ENCODE measurements at regions not wholly inside any gene's neighbourhood (a gene's known extent, or its start where the extent isn't known, plus 50 kb on each side); places are given as distances from the start of the nearest gene placed in this dataset.

DNA sequence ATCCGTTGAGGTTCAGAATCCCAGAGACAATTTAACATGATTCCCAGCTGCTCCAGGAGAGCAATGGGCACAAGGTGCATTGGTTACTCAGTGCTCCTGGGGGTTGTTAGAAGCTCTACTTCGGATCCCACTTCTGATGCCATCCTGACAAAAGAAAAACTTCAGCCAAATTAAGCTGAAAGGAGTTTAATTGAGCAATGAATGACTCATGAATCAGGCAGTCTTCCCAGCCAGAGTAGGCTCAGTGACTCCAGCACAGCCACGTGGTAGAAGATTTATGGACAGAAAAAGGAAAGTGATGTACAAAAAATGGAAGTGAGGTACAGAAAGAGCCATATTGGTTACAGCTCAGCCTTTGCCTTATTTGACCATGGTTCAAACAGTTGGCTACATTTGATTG is 95.7 kb downstream of the PWWP3B start:
- H3K27me3 ChIP-seq (ENCODE audit: control insufficient read depth, insufficient read depth, low read length): no peaks in the 10 kb centered on the region; the same call in 1 of the 2 replicates
- H3K18ac ChIP-seq (ENCODE audit: low read depth, low read length): no peak overlapping the region
- in situ Hi-C loops (cut with MboI; ENCODE audit: low sequenced_read_pairs): no loop called here
- no peaks in the 10 kb centered on the region for H3K9me1 ChIP-seq (ENCODE audit: insufficient read depth, low read length)
- no peak overlapping the region for H4K8ac ChIP-seq (ENCODE audit: low read depth in 2 of 2, low read length in 2 of 2)
- H3K4me1 ChIP-seq (ENCODE audit: control insufficient read depth, insufficient read depth, low read length): no peaks in the 10 kb centered on the region
- ChIA-PET CTCF (interaction anchor here (1.3 kb wide), 1 partner anchor 11 kb away, joined by 3 read pairs; no protein-coding TSS in a partner anchor), POLR2A (ENCODE audit: unreplicated experiment) (no interaction called here)
- H2AK9ac ChIP-seq (replicated peaks; ENCODE audit: low read depth, low read length, poor library complexity): no peak overlapping the region
- H2BK15ac ChIP-seq (ENCODE audit: low read depth, low read length): no peak overlapping the region
- H3K23ac ChIP-seq (ENCODE audit: low read depth, low read length): no peak overlapping the region
- H3K9ac ChIP-seq (ENCODE audit: low read depth, low read length): no peak overlapping the region
- dilution Hi-C loops (cut with HindIII; ENCODE audit: low sequenced_read_pairs, unreplicated experiment): no loop called here
- no peak overlapping the region for H3K4me3 ChIP-seq (ENCODE audit: insufficient read depth, low read depth, low read length)
- no peaks in the 10 kb centered on the region for H3K36me3 ChIP-seq (ENCODE audit: control insufficient read depth, insufficient read depth, low read length)
- H3K27ac ChIP-seq (ENCODE audit: insufficient read depth, low read length): no peak overlapping the region
- no peak overlapping the region for H2AFZ ChIP-seq (replicated peaks; ENCODE audit: low read length, poor library complexity)
- TF ChIP-seq, protein P1, sequence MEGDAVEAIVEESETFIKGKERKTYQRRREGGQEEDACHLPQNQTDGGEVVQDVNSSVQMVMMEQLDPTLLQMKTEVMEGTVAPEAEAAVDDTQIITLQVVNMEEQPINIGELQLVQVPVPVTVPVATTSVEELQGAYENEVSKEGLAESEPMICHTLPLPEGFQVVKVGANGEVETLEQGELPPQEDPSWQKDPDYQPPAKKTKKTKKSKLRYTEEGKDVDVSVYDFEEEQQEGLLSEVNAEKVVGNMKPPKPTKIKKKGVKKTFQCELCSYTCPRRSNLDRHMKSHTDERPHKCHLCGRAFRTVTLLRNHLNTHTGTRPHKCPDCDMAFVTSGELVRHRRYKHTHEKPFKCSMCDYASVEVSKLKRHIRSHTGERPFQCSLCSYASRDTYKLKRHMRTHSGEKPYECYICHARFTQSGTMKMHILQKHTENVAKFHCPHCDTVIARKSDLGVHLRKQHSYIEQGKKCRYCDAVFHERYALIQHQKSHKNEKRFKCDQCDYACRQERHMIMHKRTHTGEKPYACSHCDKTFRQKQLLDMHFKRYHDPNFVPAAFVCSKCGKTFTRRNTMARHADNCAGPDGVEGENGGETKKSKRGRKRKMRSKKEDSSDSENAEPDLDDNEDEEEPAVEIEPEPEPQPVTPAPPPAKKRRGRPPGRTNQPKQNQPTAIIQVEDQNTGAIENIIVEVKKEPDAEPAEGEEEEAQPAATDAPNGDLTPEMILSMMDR (conservative IDR thresholded peaks at IDR 0.05; ENCODE audit: low read depth, low read length): no peak
- TF ChIP-seq MXI1 (IDR thresholded peaks at IDR 0.05; ENCODE audit: borderline replicate concordance, low read depth, low read length) (no peak), MAZ (IDR thresholded peaks at IDR 0.05; ENCODE audit: borderline replicate concordance, low read depth, low read length) (no peak), SMC3 (IDR thresholded peaks at IDR 0.05; ENCODE audit: low read depth, low read length) (no peak), POLR2A (IDR thresholded peaks at IDR 0.05; ENCODE audit: low read depth, low read length) (no peak), RCOR1 (IDR thresholded peaks at IDR 0.05; ENCODE audit: insufficient replicate concordance, low read length) (no peak), RFX5 (IDR thresholded peaks at IDR 0.05; ENCODE audit: low read depth, low read length) (no peak), MAFK (IDR thresholded peaks at IDR 0.05; ENCODE audit: low read depth, low read length) (no peak), CEBPB (IDR thresholded peaks at IDR 0.05; ENCODE audit: low read depth, low read length) (no peak), BHLHE40 (IDR thresholded peaks at IDR 0.05; ENCODE audit: low read depth, low read length) (no peak), CHD1 (IDR thresholded peaks at IDR 0.05; ENCODE audit: low read depth, low read length) (no peak), FOS (IDR thresholded peaks at IDR 0.05; ENCODE audit: low read depth, low read length) (no peak), NFE2L2 (IDR thresholded peaks at IDR 0.05; ENCODE audit: low read depth, low read length) (no peak), RAD21 (IDR thresholded peaks at IDR 0.05; ENCODE audit: low read length) (no peak)
- TF ChIP-seq, protein P2, sequence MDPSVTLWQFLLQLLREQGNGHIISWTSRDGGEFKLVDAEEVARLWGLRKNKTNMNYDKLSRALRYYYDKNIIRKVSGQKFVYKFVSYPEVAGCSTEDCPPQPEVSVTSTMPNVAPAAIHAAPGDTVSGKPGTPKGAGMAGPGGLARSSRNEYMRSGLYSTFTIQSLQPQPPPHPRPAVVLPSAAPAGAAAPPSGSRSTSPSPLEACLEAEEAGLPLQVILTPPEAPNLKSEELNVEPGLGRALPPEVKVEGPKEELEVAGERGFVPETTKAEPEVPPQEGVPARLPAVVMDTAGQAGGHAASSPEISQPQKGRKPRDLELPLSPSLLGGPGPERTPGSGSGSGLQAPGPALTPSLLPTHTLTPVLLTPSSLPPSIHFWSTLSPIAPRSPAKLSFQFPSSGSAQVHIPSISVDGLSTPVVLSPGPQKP (IDR thresholded peaks at IDR 0.05; ENCODE audit: borderline replicate concordance, low read depth, low read length): no peak
- TF ChIP-seq, protein P3, sequence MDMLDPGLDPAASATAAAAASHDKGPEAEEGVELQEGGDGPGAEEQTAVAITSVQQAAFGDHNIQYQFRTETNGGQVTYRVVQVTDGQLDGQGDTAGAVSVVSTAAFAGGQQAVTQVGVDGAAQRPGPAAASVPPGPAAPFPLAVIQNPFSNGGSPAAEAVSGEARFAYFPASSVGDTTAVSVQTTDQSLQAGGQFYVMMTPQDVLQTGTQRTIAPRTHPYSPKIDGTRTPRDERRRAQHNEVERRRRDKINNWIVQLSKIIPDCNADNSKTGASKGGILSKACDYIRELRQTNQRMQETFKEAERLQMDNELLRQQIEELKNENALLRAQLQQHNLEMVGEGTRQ (IDR thresholded peaks at IDR 0.05; ENCODE audit: low read depth, low read length): no peak
- intact Hi-C loops (cut with micrococcal nuclease): no loop called here
- no peak overlapping the region for H4K5ac ChIP-seq (ENCODE audit: low read depth, low read length)
- ATAC-seq (ENCODE audit: low read depth): no peak
- H2BK20ac ChIP-seq (ENCODE audit: low read depth, low read length): no peak overlapping the region
- H3K56ac ChIP-seq (ENCODE audit: extremely low read depth, insufficient read depth, low read length): no peak overlapping the region
- no TSS peak for BruUV-seq (replicated peaks)
- H3K14ac ChIP-seq (replicated peaks; ENCODE audit: low read depth, low read length): no peak overlapping the region
- H3K79me1 ChIP-seq (ENCODE audit: low read depth in 1 of 2, low read length in 2 of 2): no peaks in the 10 kb centered on the region
- no CpG with 5 or more reads among the region's 3 CpGs for WGBS, 2 experiments (ENCODE audit: extremely low coverage in 2 of 2, insufficient read length in 1 of 2)
- H3K4me2 ChIP-seq (ENCODE audit: low read depth, low read length): no peak overlapping the region
- H2AK5ac ChIP-seq (ENCODE audit: low read depth, low read length): no peak overlapping the region
- H3K9me3 ChIP-seq (ENCODE audit: control insufficient read depth, insufficient read depth, low read length): no peaks in the 10 kb centered on the region
- H3K4ac ChIP-seq (ENCODE audit: low read depth, low read length): no peak overlapping the region
- H2BK5ac ChIP-seq (ENCODE audit: low read depth, low read length, poor library complexity, severe bottlenecking): no peak overlapping the region
- no peak overlapping the region for H2BK120ac ChIP-seq (ENCODE audit: low read depth, low read length)
- no peaks in the 10 kb centered on the region for H4K20me1 ChIP-seq (ENCODE audit: insufficient read depth, low read length)
- no peak overlapping the region for H4K91ac ChIP-seq (ENCODE audit: insufficient read depth, low read depth, low read length)
- DNase-seq: no peak

Measured in IMR-90 (cell line).